Activated CD4-positive, alpha-beta memory T cell treated with anti-CD3 and anti-CD28 coated beads, Interleukin-2, amount 10 ng/mL, durations not matched to agents 7 days and 5 days (primary cell): ENCODE measurements at regions not wholly inside any gene's neighbourhood (a gene's known extent, or its start where the extent isn't known, plus 50 kb on each side); places are given as distances from the start of the nearest gene placed in this dataset.

Experiments
- CTCF ChIA-PET: fragments of 350-600 bp; sonication (Branson Sonifier 250); formaldehyde crosslinking; loops from one replicate; lab custom pipeline; 2021; ENCODE audit warnings: antibody characterized with exemption, inconsistent platforms; lab: Charles Lee
- POLR2A ChIA-PET: fragments of 350-600 bp; sonication (Branson Sonifier 250); formaldehyde crosslinking; loops from one replicate; lab custom pipeline; 2021; ENCODE audit warnings: antibody characterized with exemption; lab: Charles Lee
- DNase-seq: peaks from one replicate; pipeline ENCODE4 v3.0.0-alpha.2; 2020
- H3K27ac Mint-ChIP-seq: one replicate; pipeline ENCODE4 v1.8.0; 2021; ENCODE audit warnings: mild to moderate bottlenecking, mixed read lengths
- H3K27me3 Mint-ChIP-seq: one replicate; pipeline ENCODE4 v1.8.0; 2021; ENCODE audit warnings: mixed read lengths
- H3K36me3 Mint-ChIP-seq: one replicate; pipeline ENCODE4 v1.8.0; 2021; ENCODE audit warnings: low read depth, mixed read lengths
- H3K4me1 Mint-ChIP-seq: one replicate; pipeline ENCODE4 v1.8.0; 2021; ENCODE audit warnings: mixed read lengths
- H3K4me3 Mint-ChIP-seq: one replicate; pipeline ENCODE4 v1.8.0; 2021; ENCODE audit warnings: mild to moderate bottlenecking, mixed read lengths
- H3K9me3 Mint-ChIP-seq: one replicate; pipeline ENCODE4 v1.8.0; 2021; ENCODE audit warnings: mixed read lengths

GRCh38 chr10:10330418-10330817 is 687.3 kb upstream of the CELF2 start:
- ChIA-PET CTCF (no interaction called here), POLR2A (no interaction called here)
- H3K36me3 Mint-ChIP-seq, result no peaks in the 10 kb centered on the region
- H3K27ac Mint-ChIP-seq, result no peak overlapping the region
- H3K4me1 Mint-ChIP-seq, result no peaks in the 10 kb centered on the region
- H3K9me3 Mint-ChIP-seq, result no peaks in the 10 kb centered on the region
- H3K27me3 Mint-ChIP-seq, result no peaks in the 10 kb centered on the region
- H3K4me3 Mint-ChIP-seq, result no peak overlapping the region
- no peak for DNase-seq

DNA sequence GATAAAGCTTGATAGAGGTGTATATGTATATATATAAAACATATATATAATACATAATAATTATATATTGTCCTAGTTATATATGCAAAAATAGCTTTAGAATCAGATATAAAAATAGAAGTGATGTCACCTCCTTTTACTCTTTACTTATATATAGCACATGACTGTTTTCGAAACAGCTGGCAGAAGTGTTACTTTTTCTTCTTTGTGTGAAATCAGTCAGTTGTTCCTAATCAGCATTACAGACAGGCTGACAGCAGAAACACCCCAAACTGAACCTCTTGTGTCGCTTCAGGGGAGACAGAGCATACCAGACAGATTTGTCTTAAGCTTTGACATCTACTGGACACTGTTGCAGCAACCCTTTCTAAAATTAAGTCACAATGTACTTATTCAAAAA is 684.9 kb upstream of the CELF2 start:
- CTCF ChIA-PET, result no interaction called here
- Mint-ChIP-seq H3K27me3 (no peaks in the 10 kb centered on the region), H3K27ac (no peak overlapping the region), H3K36me3 (no peaks in the 10 kb centered on the region), H3K9me3 (no peaks in the 10 kb centered on the region), H3K4me3 (no peak overlapping the region), H3K4me1 (no peaks in the 10 kb centered on the region)
- no peak for DNase-seq
- POLR2A ChIA-PET, result no interaction called here

DNA sequence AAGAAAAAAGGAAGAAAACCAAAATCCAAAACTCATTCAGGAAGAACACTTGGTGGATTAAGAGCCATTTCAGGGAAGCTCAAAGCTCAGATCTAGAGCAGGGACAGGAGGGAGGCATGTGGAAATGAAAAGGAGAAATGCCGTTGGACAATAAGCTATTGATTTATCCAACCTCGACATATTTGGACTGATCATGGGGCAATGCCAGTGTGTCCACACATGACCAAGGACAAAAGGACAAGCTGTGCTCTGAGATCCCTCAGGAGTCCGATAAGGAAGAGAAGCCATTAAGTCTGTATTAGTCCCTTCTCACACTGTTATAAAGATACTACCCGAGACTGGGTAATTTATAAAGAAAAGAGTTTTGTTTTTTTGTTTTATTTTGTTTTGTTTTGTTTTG is 684.0 kb upstream of the CELF2 start:
- H3K36me3 Mint-ChIP-seq, result no peaks in the 10 kb centered on the region
- POLR2A ChIA-PET, result no interaction called here
- H3K27me3 Mint-ChIP-seq, result no peaks in the 10 kb centered on the region
- no peak overlapping the region for H3K4me3 Mint-ChIP-seq
- no peak overlapping the region for H3K27ac Mint-ChIP-seq
- H3K9me3 Mint-ChIP-seq, result no peaks in the 10 kb centered on the region
- H3K4me1 Mint-ChIP-seq, result no peaks in the 10 kb centered on the region
- no peak for DNase-seq
- CTCF ChIA-PET, result no interaction called here

DNA sequence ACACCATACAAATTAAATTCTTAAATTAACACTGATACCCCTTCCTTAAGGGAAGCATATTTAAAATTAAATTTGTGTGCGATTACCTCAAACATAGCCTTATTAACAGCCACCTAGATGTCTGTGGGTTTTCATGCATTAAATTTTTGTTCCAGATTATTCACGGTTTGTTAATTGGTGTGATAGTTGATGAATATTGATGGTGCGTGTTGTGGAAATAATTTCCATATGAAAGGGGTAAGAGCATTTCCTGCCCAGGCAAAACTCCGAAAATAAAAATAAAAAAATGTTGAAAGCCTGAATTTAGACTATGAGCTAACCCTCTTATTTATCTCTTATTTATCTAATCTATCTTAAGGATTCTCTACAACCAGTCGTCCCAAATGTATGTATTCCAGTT is 679.3 kb upstream of the CELF2 start:
- DNase-seq, result no peak
- POLR2A ChIA-PET, result no interaction called here
- Mint-ChIP-seq H3K36me3 (no peaks in the 10 kb centered on the region), H3K27me3 (no peaks in the 10 kb centered on the region), H3K4me3 (no peak overlapping the region), H3K9me3 (no peaks in the 10 kb centered on the region), H3K4me1 (no peaks in the 10 kb centered on the region), H3K27ac (no peak overlapping the region)
- CTCF ChIA-PET, result no interaction called here

- H3K27me3 Mint-ChIP-seq, result no peaks in the 10 kb centered on the region
Observed at GRCh38 chr10:10346390-10347150, 671.1 kb upstream of the CELF2 start.

GRCh38 chr10:10350050-10350449 is 667.6 kb upstream of the CELF2 start:
- H3K27me3 Mint-ChIP-seq, result no peaks in the 10 kb centered on the region
- no peaks in the 10 kb centered on the region for H3K36me3 Mint-ChIP-seq
- H3K9me3 Mint-ChIP-seq, result no peaks in the 10 kb centered on the region
- H3K4me3 Mint-ChIP-seq, result no peak overlapping the region
- H3K4me1 Mint-ChIP-seq, result no peaks in the 10 kb centered on the region
- DNase-seq, result no peak
- ChIA-PET POLR2A (no interaction called here), CTCF (no interaction called here)
- no peak overlapping the region for H3K27ac Mint-ChIP-seq

More at GRCh38 chr10:10346390-10347150, 671.1 kb upstream of the CELF2 start:
- no peak overlapping the region for H3K27ac Mint-ChIP-seq
- H3K4me1 Mint-ChIP-seq, result no peaks in the 10 kb centered on the region
- no peaks in the 10 kb centered on the region for H3K9me3 Mint-ChIP-seq
- H3K36me3 Mint-ChIP-seq, result no peaks in the 10 kb centered on the region
- no peak for DNase-seq
- POLR2A ChIA-PET, result no interaction called here
- CTCF ChIA-PET, result no interaction called here
- no peak overlapping the region for H3K4me3 Mint-ChIP-seq

GRCh38 chr10:10351451-10351850 is 666.2 kb upstream of the CELF2 start:
- Mint-ChIP-seq H3K4me3 (no peak overlapping the region), H3K36me3 (no peaks in the 10 kb centered on the region), H3K27me3 (no peaks in the 10 kb centered on the region), H3K27ac (no peak overlapping the region), H3K4me1 (no peaks in the 10 kb centered on the region), H3K9me3 (no peaks in the 10 kb centered on the region)
- DNase-seq, result no peak
- ChIA-PET CTCF (no interaction called here), POLR2A (no interaction called here)

DNA sequence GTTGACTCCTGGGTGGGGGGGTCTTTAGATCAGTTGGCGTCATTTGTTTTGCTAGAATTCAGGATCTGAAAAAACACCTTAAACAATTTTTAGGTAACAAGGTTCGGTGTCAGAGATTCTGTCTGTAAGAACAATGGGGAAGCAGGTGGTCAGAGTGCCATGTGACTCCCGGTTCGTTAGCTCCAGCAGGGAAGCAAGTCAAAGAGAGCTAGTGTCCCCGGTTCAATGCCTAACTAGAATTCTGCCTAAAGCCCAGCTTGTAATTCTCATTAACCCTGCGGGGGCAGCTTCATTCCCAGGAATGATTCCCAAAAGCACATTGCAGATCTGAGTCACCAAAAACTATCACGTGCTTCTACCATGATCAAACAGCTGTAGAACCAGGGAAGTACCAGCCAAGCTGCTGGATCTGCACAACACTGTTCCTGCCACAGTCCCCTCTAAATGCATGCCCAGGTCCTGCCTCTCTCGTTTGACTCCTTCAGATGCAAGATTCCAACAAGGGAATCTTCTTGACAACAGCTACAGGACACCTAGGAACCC is 664.3 kb upstream of the CELF2 start:
- Mint-ChIP-seq H3K9me3 (no peaks in the 10 kb centered on the region), H3K4me3 (no peak overlapping the region), H3K27ac (no peak overlapping the region), H3K4me1 (no peaks in the 10 kb centered on the region), H3K27me3 (no peaks in the 10 kb centered on the region), H3K36me3 (no peaks in the 10 kb centered on the region)
- CTCF ChIA-PET, result no interaction called here
- POLR2A ChIA-PET, result no interaction called here
- DNase-seq, result no peak

DNA sequence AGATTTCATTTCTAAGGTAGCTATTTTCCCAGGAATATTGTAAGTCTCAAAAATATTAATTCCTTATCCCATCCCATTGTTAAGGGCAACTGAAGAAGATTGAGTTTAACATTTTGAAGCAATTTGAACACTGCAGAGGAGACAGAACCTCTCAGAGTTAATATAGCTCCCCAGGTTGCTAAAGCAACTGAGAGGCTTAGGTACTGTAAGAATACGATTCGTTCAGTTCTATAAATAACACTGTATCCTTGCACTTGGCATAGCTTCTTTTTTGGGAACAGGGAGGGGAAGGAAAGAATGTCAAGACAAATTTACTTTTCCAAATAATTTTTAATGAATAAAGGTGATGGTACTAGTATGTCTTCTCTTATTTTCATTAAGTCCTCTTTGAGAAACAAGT is 658.4 kb upstream of the CELF2 start:
- peaks cover 1% of the 10 kb centered on the region for H3K27me3 Mint-ChIP-seq
- H3K4me1 Mint-ChIP-seq, result no peaks in the 10 kb centered on the region
- no peak overlapping the region for H3K27ac Mint-ChIP-seq
- ChIA-PET CTCF (no interaction called here), POLR2A (no interaction called here)
- no peak for DNase-seq
- H3K4me3 Mint-ChIP-seq, result no peak overlapping the region
- no peaks in the 10 kb centered on the region for H3K9me3 Mint-ChIP-seq
- no peaks in the 10 kb centered on the region for H3K36me3 Mint-ChIP-seq

- H3K4me1 Mint-ChIP-seq, result no peaks in the 10 kb centered on the region
- no peak overlapping the region for H3K27ac Mint-ChIP-seq
- ChIA-PET CTCF (no interaction called here), POLR2A (no interaction called here)
- H3K27me3 Mint-ChIP-seq, result peaks cover 1% of the 10 kb centered on the region
- no peak for DNase-seq
- no peaks in the 10 kb centered on the region for H3K36me3 Mint-ChIP-seq
- H3K9me3 Mint-ChIP-seq, result no peaks in the 10 kb centered on the region
- no peak overlapping the region for H3K4me3 Mint-ChIP-seq
Observed at GRCh38 chr10:10361301-10361885, 656.3 kb upstream of the CELF2 start.

DNA sequence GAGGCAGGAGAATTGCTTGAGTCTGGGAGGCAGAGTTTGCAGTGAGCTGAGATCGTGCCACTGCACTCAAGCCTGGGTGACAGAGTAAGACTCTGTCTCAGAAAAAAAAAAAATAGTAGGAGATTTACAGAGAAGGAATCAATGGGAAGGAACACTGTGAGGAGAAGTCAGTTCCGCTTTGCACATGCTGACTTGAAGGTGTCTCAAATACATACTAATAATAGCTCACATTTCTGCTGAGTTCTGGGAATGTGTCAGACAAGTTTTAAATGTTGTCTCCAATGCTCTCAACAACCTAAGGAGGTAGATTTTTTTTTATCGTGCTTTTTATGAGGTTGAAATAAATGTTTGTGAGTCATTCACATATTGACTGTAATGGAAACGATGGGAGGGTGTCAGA is 654.9 kb upstream of the CELF2 start:
- ChIA-PET POLR2A (no interaction called here), CTCF (no interaction called here)
- no peaks in the 10 kb centered on the region for H3K9me3 Mint-ChIP-seq
- no peak for DNase-seq
- no peaks in the 10 kb centered on the region for H3K4me1 Mint-ChIP-seq
- H3K27me3 Mint-ChIP-seq, result peaks cover 1% of the 10 kb centered on the region
- no peak overlapping the region for H3K4me3 Mint-ChIP-seq
- no peak overlapping the region for H3K27ac Mint-ChIP-seq
- H3K36me3 Mint-ChIP-seq, result no peaks in the 10 kb centered on the region

DNA sequence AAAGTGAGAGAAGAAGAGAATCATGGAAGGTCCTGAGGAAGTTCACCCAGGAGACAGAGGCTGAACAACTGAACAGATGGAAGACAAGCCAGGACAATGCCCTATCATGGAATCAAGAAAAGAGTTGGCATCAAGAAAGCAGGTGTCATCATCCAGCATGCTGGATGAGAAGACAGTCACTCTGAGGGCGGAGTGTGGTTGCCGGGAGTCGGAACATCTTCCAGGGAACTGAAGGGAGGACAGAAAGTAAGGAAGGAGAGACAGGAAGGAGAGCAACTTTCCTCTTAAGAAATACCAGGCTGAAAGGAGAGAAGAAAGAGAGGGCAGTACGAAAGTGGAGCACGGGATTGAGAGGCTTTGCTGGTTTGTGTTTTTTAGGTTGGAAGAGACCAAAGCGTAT is 654.5 kb upstream of the CELF2 start:
- no peaks in the 10 kb centered on the region for H3K9me3 Mint-ChIP-seq
- DNase-seq, result no peak
- peaks cover 1% of the 10 kb centered on the region for H3K27me3 Mint-ChIP-seq
- H3K36me3 Mint-ChIP-seq, result no peaks in the 10 kb centered on the region
- CTCF ChIA-PET, result no interaction called here
- no peak overlapping the region for H3K4me3 Mint-ChIP-seq
- H3K27ac Mint-ChIP-seq, result no peak overlapping the region
- no peaks in the 10 kb centered on the region for H3K4me1 Mint-ChIP-seq
- POLR2A ChIA-PET, result no interaction called here

GRCh38 chr10:10364902-10365301 is 652.8 kb upstream of the CELF2 start:
- Mint-ChIP-seq H3K36me3 (no peaks in the 10 kb centered on the region), H3K27ac (no peak overlapping the region), H3K9me3 (no peaks in the 10 kb centered on the region), H3K4me3 (no peak overlapping the region), H3K27me3 (no peaks in the 10 kb centered on the region), H3K4me1 (no peaks in the 10 kb centered on the region)
- ChIA-PET CTCF (no interaction called here), POLR2A (no interaction called here)
- DNase-seq, result no peak

- Mint-ChIP-seq H3K9me3 (no peaks in the 10 kb centered on the region), H3K36me3 (no peaks in the 10 kb centered on the region), H3K4me3 (no peak overlapping the region), H3K4me1 (no peaks in the 10 kb centered on the region), H3K27me3 (no peaks in the 10 kb centered on the region), H3K27ac (no peak overlapping the region)
- ChIA-PET CTCF (interaction anchor here (0.6 kb wide), 1 partner anchor 92 kb away, joined by 4 read pairs; no protein-coding TSS in a partner anchor), POLR2A (no interaction called here)
- DNase-seq, result no peak
Observed at GRCh38 chr10:10365676-10366075, 652.0 kb upstream of the CELF2 start.
